DOHH2 (cell line): ENCODE measurements at regions not wholly inside any gene's neighbourhood (a gene's known extent, or its start where the extent isn't known, plus 50 kb on each side); places are given as distances from the start of the nearest gene placed in this dataset.

Experiments
- CTCF ChIP-seq: fragments of 200-600 bp; sonication (generic); IDR thresholded peaks from one replicate; pipeline ENCODE4 v1.5.1; 2014; ENCODE audit warnings: antibody characterized with exemption, mild to moderate bottlenecking, low read depth, low read length; ENCODE audit not compliant: poor library complexity, severe bottlenecking
- EZH2phosphoT487 ChIP-seq: fragments of 200-600 bp; sonication (generic); IDR thresholded peaks from 2 replicates; pipeline ENCODE4 v1.6.1; 2017; ENCODE audit warnings: borderline replicate concordance, mild to moderate bottlenecking, antibody characterized with exemption, low read length, moderate library complexity, mixed read lengths

GRCh38 chr1:114224196-114224907 lies 70.7 kb upstream of the SYT6 start:
- TF ChIP-seq EZH2phosphoT487 (no peak), CTCF (no peak)
